ENCODE measurements at regions not wholly inside any gene's neighbourhood (a gene's known extent, or its start where the extent isn't known, plus 50 kb on each side); places are given as distances from the start of the nearest gene placed in this dataset.

GRCh38 chr16:16982614-16983013, 488.1 kb downstream of the XYLT1 start:
- Histone ChIP-seq H3K4me1 (replicated peaks in 1 of 4; ENCODE audit: control insufficient read depth in 3 of 4, insufficient read depth in 4 of 4, low read length in 3 of 4) (no peaks in the 10 kb centered on the region), H3K14ac (ENCODE audit: insufficient read length) (no peak overlapping the region), H3K56ac (replicated peaks; ENCODE audit: insufficient read length, low read depth, low read length) (no peak overlapping the region), H3K27me3 (replicated peaks in 1 of 4; ENCODE audit: control insufficient read depth in 3 of 4, extremely low read depth in 1 of 4, insufficient read depth in 3 of 4, low read length in 3 of 4) (no peaks in the 10 kb centered on the region), H3K18ac (ENCODE audit: extremely low read depth, low read length) (no peak overlapping the region), H2AFZ (ENCODE audit: low read length) (no peak overlapping the region), H3K23me2 (ENCODE audit: low read depth, low read length) (no peaks in the 10 kb centered on the region), H3K79me2 (ENCODE audit: control insufficient read depth in 1 of 2, insufficient read depth in 2 of 2, low read length in 2 of 2) (no peaks in the 10 kb centered on the region), H3K9ac (replicated peaks in 1 of 4; ENCODE audit: extremely low read depth in 1 of 4, low read depth in 3 of 4, low read length in 3 of 4) (no peak overlapping the region), H3K79me1 (ENCODE audit: low read depth, low read length) (no peaks in the 10 kb centered on the region), H3K9me3 (ENCODE audit: insufficient read depth in 2 of 2, low read depth in 1 of 2, low read length in 1 of 2) (no peaks in the 10 kb centered on the region), H2BK15ac (ENCODE audit: low read length) (no peak overlapping the region), H2BK20ac (ENCODE audit: low read length) (no peak overlapping the region), H3K23ac (ENCODE audit: insufficient read length) (no peak overlapping the region), H4K5ac (ENCODE audit: insufficient read length, low read depth, low read length) (no peak overlapping the region), H2BK120ac (replicated peaks; ENCODE audit: low read depth, low read length) (no peak overlapping the region), H4K8ac (ENCODE audit: extremely low read depth, insufficient read depth, low read length) (no peak overlapping the region), H2AK5ac (ENCODE audit: low read depth, low read length) (no peak overlapping the region), H3K27ac (ENCODE audit: low read depth, low read length) (no peak overlapping the region), H3K4me2 (ENCODE audit: insufficient read depth in 1 of 2, low read depth in 2 of 2, low read length in 2 of 2) (no peak overlapping the region), H2BK5ac (ENCODE audit: low read depth, low read length) (no peak overlapping the region), H4K20me1 (replicated peaks in 1 of 2; ENCODE audit: control insufficient read depth in 1 of 2, insufficient read depth in 2 of 2, low read length in 2 of 2) (no peaks in the 10 kb centered on the region), H3K36me3 (ENCODE audit: control insufficient read depth in 2 of 4, insufficient read depth in 4 of 4, low read length in 3 of 4) (no peaks in the 10 kb centered on the region), H2BK12ac (ENCODE audit: low read depth, low read length) (no peak overlapping the region), H3K4ac (replicated peaks; ENCODE audit: insufficient read length, low read depth, low read length) (no peak overlapping the region), H4K91ac (replicated peaks; ENCODE audit: insufficient read length, low read length) (no peak overlapping the region), H3K4me3 (ENCODE audit: extremely low read depth in 1 of 4, insufficient read depth in 2 of 4, low read depth in 3 of 4, low read length in 4 of 4) (no peak overlapping the region)
- no peak for DNase-seq (ENCODE audit: low read depth in 1 of 2, low spot score in 2 of 2)
- WGBS, 2 experiments (ENCODE audit: extremely low coverage in 1 of 2, insufficient coverage in 1 of 2, insufficient read length in 1 of 2, insufficient replicate concordance in 2 of 2, low coverage in 1 of 2, low lambda C conversion rate in 2 of 2, missing lambda C conversion rate in 1 of 2): 99% methylated on average over 4 of the region's 4 CpGs; no CpG with 5 or more reads in 1 of the 2 experiments
- CTCF ChIA-PET (ENCODE audit: partially characterized antibody): interaction anchor here (0.9 kb wide), 1 partner anchor 36 kb away, joined by 3 read pairs; no protein-coding TSS in a partner anchor
- POLR2A ChIA-PET (ENCODE audit: partially characterized antibody): no interaction called here
- no peak for FAIRE-seq
- no peak for TF ChIP-seq GTF2F1 (IDR thresholded peaks at IDR 0.05; ENCODE audit: borderline replicate concordance, low read depth, low read length)
- TF ChIP-seq NRF1 (IDR thresholded peaks at IDR 0.05; ENCODE audit: low read depth, low read length): no peak
- TF ChIP-seq FOSL1 (IDR thresholded peaks at IDR 0.05; ENCODE audit: insufficient read depth, low read depth, low read length): no peak
- no peak for TF ChIP-seq SP4 (IDR thresholded peaks at IDR 0.05; ENCODE audit: low read length)
- TF ChIP-seq EZH2 (IDR thresholded peaks at IDR 0.05; ENCODE audit: low read depth, low read length, severe bottlenecking): no peak
- no peak for TF ChIP-seq JUND (IDR thresholded peaks at IDR 0.05; ENCODE audit: low read length)
- TF ChIP-seq PHF8 (conservative IDR thresholded peaks at IDR 0.05; ENCODE audit: low read depth, low read length): no peak
- TF ChIP-seq POLR2A (IDR thresholded peaks at IDR 0.05; ENCODE audit: control extremely low read depth in 1 of 2, low read depth in 2 of 2, low read length in 2 of 2): no peak
- no peak for TF ChIP-seq HDAC6 (IDR thresholded peaks at IDR 0.05; ENCODE audit: low read depth, low read length)
- no peak for TF ChIP-seq CEBPB (IDR thresholded peaks at IDR 0.05; ENCODE audit: low read depth, low read length)
- TF ChIP-seq CBX5 (IDR thresholded peaks at IDR 0.05; ENCODE audit: low read depth, low read length): no peak
- TF ChIP-seq GABPA (IDR thresholded peaks at IDR 0.05; ENCODE audit: borderline replicate concordance, insufficient read depth, low read length): no peak
- TF ChIP-seq POLR2AphosphoS5 (IDR thresholded peaks at IDR 0.05; ENCODE audit: low read depth, low read length): no peak
- no peak for TF ChIP-seq BCL11A (IDR thresholded peaks at IDR 0.05; ENCODE audit: low read depth in 2 of 2, low read length in 2 of 2)

Data from H1 (cell line).